T-cell (primary cell): ENCODE measurements at regions not wholly inside any gene's neighbourhood (a gene's known extent, or its start where the extent isn't known, plus 50 kb on each side); places are given as distances from the start of the nearest gene placed in this dataset.
"Not testable (repeated sequence)": the region's sequence is repeated elsewhere in the genome, so short reads cannot be mapped to it uniquely, and the experiment has no call there.

ENCODE experiments used
- ATAC-seq, 4 experiments: fragments of 200-7000 bp in 3 of 4; fragments of 150-1000 bp in 1 of 4; cut with Tn5 transposase; replicated peaks in 1 of 4; 1 replicate in 3 of 4; 2 replicates in 1 of 4; pipeline ENCODE4 v1.10.0; 2021; ENCODE audit warnings: moderate library complexity in 3 of 4, mild to moderate bottlenecking in 2 of 4, moderate number of reproducible peaks in 1 of 4
- CTCF ChIA-PET, 2 donors: fragments of 300-600 bp; sonication (Branson Sonifier 250); formaldehyde crosslinking; loops; one replicate each; lab custom pipeline; 2022; ENCODE audit warnings: antibody characterized with exemption in 2 of 2; lab: Charles Lee
- POLR2A ChIA-PET, 2 donors: fragments of 300-600 bp; sonication (Branson Sonifier 250); formaldehyde crosslinking; loops; one replicate each; lab custom pipeline; 2022; ENCODE audit warnings: antibody characterized with exemption in 2 of 2; lab: Charles Lee
- DNase-seq, 35 experiments: peaks; one replicate each; pipeline versions ENCODE4 v3.0.0 to v3.0.0-alpha.2; 2013 to 2023
- H3K27ac ChIP-seq: one replicate; pipeline ENCODE4 v1.5.1; 2013; ENCODE audit warnings: low read length
- H3K27me3 ChIP-seq, 2 experiments: replicated peaks in 1 of 2; 1 replicate in 1 of 2; 2 replicates in 1 of 2; pipeline versions ENCODE4 v1.6.1 to v1.7.0; 2013; ENCODE audit warnings: low read length in 1 of 2, mixed read lengths in 1 of 2; ENCODE audit not compliant: control insufficient read depth in 2 of 2, insufficient read depth in 2 of 2; ENCODE audit errors: extremely low read depth in 1 of 2
- H3K36me3 ChIP-seq, 2 donors: 1 replicate in 1 of 2; 2 replicates in 1 of 2; pipeline versions ENCODE4 v1.6.1 to v1.7.0; 2013; ENCODE audit warnings: low read length in 1 of 2; ENCODE audit not compliant: control insufficient read depth in 2 of 2, insufficient read depth in 1 of 2; ENCODE audit errors: extremely low read depth in 1 of 2
- H3K4me1 ChIP-seq, 2 experiments: 1 replicate in 1 of 2; 2 replicates in 1 of 2; pipeline versions ENCODE4 v1.6.1 to v1.7.0; 2013; ENCODE audit warnings: low read length in 2 of 2, mixed read lengths in 1 of 2; ENCODE audit not compliant: insufficient read depth in 2 of 2, control insufficient read depth in 1 of 2; ENCODE audit errors: extremely low read depth in 1 of 2
- H3K4me3 ChIP-seq, 2 donors: 1 replicate in 1 of 2; 2 replicates in 1 of 2; pipeline versions ENCODE4 v1.5.1 to v1.7.0; 2013; ENCODE audit warnings: mild to moderate bottlenecking in 2 of 2, low read length in 1 of 2, moderate library complexity in 1 of 2; ENCODE audit not compliant: control insufficient read depth in 1 of 2; ENCODE audit errors: extremely low read depth in 1 of 2
- H3K9me3 ChIP-seq: 2 replicates; pipeline ENCODE4 v1.7.0; 2013
- H3K27ac Mint-ChIP-seq, 2 donors: one replicate each; pipeline ENCODE4 v1.8.0; 2020 to 2021; ENCODE audit warnings: mild to moderate bottlenecking in 2 of 2, mixed read lengths in 2 of 2
- H3K27me3 Mint-ChIP-seq, 2 donors: one replicate each; pipeline ENCODE4 v1.8.0; 2021 to 2022; ENCODE audit warnings: mixed read lengths in 2 of 2
- H3K36me3 Mint-ChIP-seq: one replicate; pipeline ENCODE4 v1.8.0; 2021; ENCODE audit warnings: mixed read lengths
- H3K4me1 Mint-ChIP-seq, 3 donors: one replicate each; pipeline ENCODE4 v1.8.0; 2020 to 2022; ENCODE audit warnings: mixed read lengths in 3 of 3, mild to moderate bottlenecking in 1 of 3
- H3K4me3 Mint-ChIP-seq, 3 donors: one replicate each; pipeline ENCODE4 v1.8.0; 2020 to 2022; ENCODE audit warnings: mild to moderate bottlenecking in 3 of 3, mixed read lengths in 3 of 3, moderate library complexity in 3 of 3
- H3K9me3 Mint-ChIP-seq, 3 donors: one replicate each; pipeline ENCODE4 v1.8.0; 2020 to 2022; ENCODE audit warnings: mixed read lengths in 3 of 3
- WGBS: methylation state at CpG from one replicate; pipeline ENCODE4 v1.1.5; 2013; ENCODE audit warnings: missing lambda C conversion rate; ENCODE audit not compliant: insufficient coverage; 5-methylcytosine and 5-hydroxymethylcytosine counted together

DNA sequence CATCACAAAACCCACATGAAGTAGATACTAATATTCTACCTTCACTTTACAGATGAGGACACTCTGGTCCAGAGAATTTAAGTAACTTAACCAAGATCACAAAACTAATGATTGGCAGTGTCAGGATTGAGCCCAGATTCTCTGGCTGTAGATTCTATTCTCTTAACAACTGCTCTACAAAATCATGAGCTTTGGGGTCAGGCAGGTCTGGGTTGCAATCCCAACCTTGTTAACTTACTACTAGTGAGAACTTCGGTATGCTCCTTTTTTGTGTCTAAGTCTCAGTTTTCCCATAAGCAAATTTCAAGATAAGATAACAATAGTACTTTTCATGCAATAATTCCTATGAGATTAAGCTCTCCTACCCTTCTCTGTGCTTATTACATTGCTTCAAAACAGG is 127.5 kb downstream of the SPDYE17 start:
- not testable (repeated sequence) for H3K4me1 Mint-ChIP-seq, ATAC-seq

GRCh38 chr7:76901944-76902710 is 130.0 kb downstream of the SPDYE17 start:
- H3K4me1 ChIP-seq, H3K27me3 ChIP-seq, H3K4me3 ChIP-seq, H3K36me3 Mint-ChIP-seq, H3K27ac ChIP-seq, H3K9me3 ChIP-seq, H3K36me3 ChIP-seq, H3K27ac Mint-ChIP-seq, H3K4me1 Mint-ChIP-seq, CTCF ChIA-PET, H3K9me3 Mint-ChIP-seq, H3K4me3 Mint-ChIP-seq, ATAC-seq, POLR2A ChIA-PET, DNase-seq, H3K27me3 Mint-ChIP-seq: not testable (repeated sequence)
- WGBS, result no CpG with 5 or more reads among the region's 6 CpGs

More for the DNA sequence above, 127.5 kb downstream of the SPDYE17 start:
- H3K27me3 Mint-ChIP-seq, H3K9me3 ChIP-seq, CTCF ChIA-PET, H3K36me3 ChIP-seq, H3K9me3 Mint-ChIP-seq, H3K4me3 ChIP-seq, H3K27ac Mint-ChIP-seq, POLR2A ChIA-PET, DNase-seq, H3K4me3 Mint-ChIP-seq, H3K27me3 ChIP-seq, H3K36me3 Mint-ChIP-seq, H3K4me1 ChIP-seq, H3K27ac ChIP-seq: not testable (repeated sequence)
- no CpG with 5 or more reads among the region's 1 CpG for WGBS

- no CpG with 5 or more reads among the region's 5 CpGs for WGBS
- not testable (repeated sequence) for DNase-seq
Observed at GRCh38 chr7:76898807-76899206, 133.4 kb downstream of the SPDYE17 start.

DNA sequence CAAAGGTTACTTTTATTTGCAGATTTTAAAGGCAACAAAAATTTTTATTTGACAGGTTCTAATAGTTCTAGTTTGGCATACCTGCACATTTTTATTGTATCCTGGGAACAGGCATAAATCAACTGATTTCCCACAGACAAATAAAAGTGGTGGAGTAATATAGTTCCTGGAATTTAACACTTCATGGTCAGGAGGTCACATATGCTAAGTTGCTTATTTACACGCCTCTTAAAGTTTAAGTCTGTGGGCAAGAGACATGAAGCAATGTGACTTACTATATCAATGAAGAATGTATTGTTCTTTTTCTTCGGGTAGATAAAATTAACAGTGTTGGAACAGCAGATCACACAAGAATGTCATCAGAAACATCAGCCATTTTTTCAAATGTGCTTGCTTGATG is 135.2 kb downstream of the SPDYE17 start:
- H3K9me3 ChIP-seq, H3K36me3 Mint-ChIP-seq, CTCF ChIA-PET, H3K27ac ChIP-seq, H3K9me3 Mint-ChIP-seq, H3K4me1 ChIP-seq, DNase-seq, H3K4me3 Mint-ChIP-seq, H3K36me3 ChIP-seq, POLR2A ChIA-PET, H3K4me3 ChIP-seq, H3K27ac Mint-ChIP-seq, H3K27me3 ChIP-seq, H3K4me1 Mint-ChIP-seq, ATAC-seq: not testable (repeated sequence)
- peaks cover 10 to 13% of the 10 kb centered on the region in 2 donors for H3K27me3 Mint-ChIP-seq
- WGBS, result no CpG with 5 or more reads among the region's 2 CpGs

More at GRCh38 chr7:76898807-76899206, 133.4 kb downstream of the SPDYE17 start:
- H3K9me3 ChIP-seq, H3K4me1 ChIP-seq, H3K9me3 Mint-ChIP-seq, H3K36me3 Mint-ChIP-seq, H3K4me1 Mint-ChIP-seq, H3K36me3 ChIP-seq, H3K27ac ChIP-seq, H3K27me3 ChIP-seq, CTCF ChIA-PET, H3K4me3 Mint-ChIP-seq, ATAC-seq, H3K4me3 ChIP-seq, H3K27ac Mint-ChIP-seq, POLR2A ChIA-PET: not testable (repeated sequence)
- peaks cover 10 to 11% of the 10 kb centered on the region in 2 donors for H3K27me3 Mint-ChIP-seq

DNA sequence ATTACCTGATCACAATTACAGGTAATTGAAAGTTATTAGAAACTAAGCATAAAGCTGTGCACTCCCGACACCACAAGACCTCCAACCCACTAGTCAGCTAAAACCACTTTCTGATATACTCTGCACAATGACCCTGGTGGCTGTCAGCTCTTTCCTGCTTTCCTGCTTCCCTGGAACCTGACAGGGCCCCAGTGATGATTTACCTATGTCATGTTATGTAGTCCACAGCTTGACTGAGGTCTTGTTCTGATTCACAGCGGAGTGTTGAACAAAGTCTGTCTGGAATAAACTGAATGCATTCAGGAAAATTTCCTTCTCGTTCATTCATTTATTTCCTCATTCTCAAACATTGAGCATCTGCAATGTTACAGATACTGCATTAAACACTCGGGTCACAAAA is 136.5 kb downstream of the SPDYE17 start:
- POLR2A ChIA-PET, H3K27ac Mint-ChIP-seq: not testable (repeated sequence)

DNA sequence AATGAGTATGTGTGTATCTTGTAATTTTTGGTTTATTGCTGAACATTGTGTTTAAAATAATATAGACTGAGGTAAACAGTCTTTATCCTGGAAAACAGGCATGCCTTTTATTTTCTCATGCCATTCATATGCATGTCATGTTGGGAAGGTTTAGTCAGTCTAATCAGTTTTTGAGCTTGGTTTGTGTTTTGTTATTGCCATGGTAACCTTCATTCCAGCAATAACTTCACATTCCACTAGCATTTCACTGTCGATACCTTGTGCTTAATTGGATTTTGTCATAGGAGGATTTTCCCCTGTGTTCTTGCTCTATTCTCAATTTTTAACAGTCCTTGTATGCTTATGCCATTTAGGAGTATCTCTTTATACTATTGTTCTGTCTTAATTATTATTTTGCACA is 140.4 kb downstream of the SPDYE17 start:
- H3K9me3 ChIP-seq, H3K27ac ChIP-seq, POLR2A ChIA-PET, H3K4me3 ChIP-seq, CTCF ChIA-PET, H3K4me3 Mint-ChIP-seq, H3K9me3 Mint-ChIP-seq, H3K36me3 ChIP-seq, H3K27me3 ChIP-seq, H3K4me1 Mint-ChIP-seq, H3K4me1 ChIP-seq, DNase-seq, H3K36me3 Mint-ChIP-seq, H3K27ac Mint-ChIP-seq, ATAC-seq: not testable (repeated sequence)
- no CpG with 5 or more reads among the region's 1 CpG for WGBS
- peaks cover 12 to 13% of the 10 kb centered on the region in 2 donors for H3K27me3 Mint-ChIP-seq

More for the DNA sequence above, 136.5 kb downstream of the SPDYE17 start:
- WGBS, result no CpG with 5 or more reads among the region's 4 CpGs
- H3K9me3 ChIP-seq, H3K4me3 ChIP-seq, H3K36me3 Mint-ChIP-seq, ATAC-seq, H3K36me3 ChIP-seq, H3K4me3 Mint-ChIP-seq, H3K4me1 ChIP-seq, H3K27ac ChIP-seq, H3K9me3 Mint-ChIP-seq, H3K27me3 ChIP-seq, CTCF ChIA-PET, DNase-seq, H3K4me1 Mint-ChIP-seq: not testable (repeated sequence)
- H3K27me3 Mint-ChIP-seq, result peaks cover 13 to 14% of the 10 kb centered on the region in 2 donors
